Fibroblast of lung (primary cell): ENCODE measurements at regions not wholly inside any gene's neighbourhood (a gene's known extent, or its start where the extent isn't known, plus 50 kb on each side); places are given as distances from the start of the nearest gene placed in this dataset.

Experiments
- DNase-seq, 2 donors: peaks; one replicate each; pipeline versions ENCODE4 v3.0.0 to v3.0.0-alpha.2; 2010; ENCODE audit warnings: low read depth in 2 of 2
- H2AFZ ChIP-seq: 2 replicates; pipeline ENCODE4 v1.5.1; 2012; ENCODE audit warnings: low read length, control low read depth, inconsistent platforms
- H3K27ac ChIP-seq: 2 replicates; pipeline ENCODE4 v1.5.1; 2011; ENCODE audit warnings: low read length, control low read depth; ENCODE audit not compliant: insufficient read depth
- H3K27me3 ChIP-seq: 2 replicates; pipeline ENCODE4 v1.5.1; 2011; ENCODE audit warnings: mild to moderate bottlenecking, low read length; ENCODE audit not compliant: control insufficient read depth, insufficient read depth
- H3K36me3 ChIP-seq: 2 replicates; pipeline ENCODE4 v1.5.1; 2011; ENCODE audit warnings: low read length; ENCODE audit not compliant: control insufficient read depth, insufficient read depth
- H3K4me1 ChIP-seq: 2 replicates; pipeline ENCODE4 v1.5.1; 2011; ENCODE audit warnings: low read length; ENCODE audit not compliant: control insufficient read depth, insufficient read depth; ENCODE audit errors: extremely low read depth
- H3K4me2 ChIP-seq: 2 replicates; pipeline ENCODE4 v1.5.1; 2011; ENCODE audit warnings: low read length, control low read depth; ENCODE audit not compliant: insufficient read depth; ENCODE audit errors: extremely low read depth
- H3K4me3 ChIP-seq, 4 experiments: fragments of 200-600 bp in 1 of 4; sonication (generic) in 1 of 4; replicated peaks in 1 of 4; 2 replicates each; pipeline ENCODE4 v1.5.1; 2011 to 2016; ENCODE audit warnings: low read length in 4 of 4, low read depth in 3 of 4, mild to moderate bottlenecking in 3 of 4, control low read depth in 2 of 4, inconsistent platforms in 1 of 4, mixed read lengths in 1 of 4; ENCODE audit not compliant: insufficient read depth in 1 of 4; ENCODE audit errors: control extremely low read depth in 1 of 4
- H3K79me2 ChIP-seq: 2 replicates; pipeline ENCODE4 v1.5.1; 2012; ENCODE audit warnings: mild to moderate bottlenecking, low read length, inconsistent platforms; ENCODE audit not compliant: control insufficient read depth, insufficient read depth
- H3K9ac ChIP-seq: 2 replicates; pipeline ENCODE4 v1.5.1; 2011; ENCODE audit warnings: mild to moderate bottlenecking, low read length, control low read depth; ENCODE audit not compliant: insufficient read depth
- H3K9me3 ChIP-seq: 2 replicates; pipeline ENCODE4 v1.5.1; 2012; ENCODE audit warnings: low read depth, low read length; ENCODE audit not compliant: control insufficient read depth, insufficient read depth
- H4K20me1 ChIP-seq: 2 replicates; pipeline ENCODE4 v1.5.1; 2011; ENCODE audit warnings: low read length; ENCODE audit not compliant: control insufficient read depth, insufficient read depth; ENCODE audit errors: extremely low read depth
- CTCF ChIP-seq, 2 donors: IDR thresholded peaks in 1 of 2; conservative IDR thresholded peaks in 1 of 2; 1 replicate in 1 of 2; 2 replicates in 1 of 2; pipeline ENCODE4 v1.5.1; 2011 to 2012; ENCODE audit warnings: low read length in 2 of 2, control low read depth in 1 of 2, inconsistent platforms in 1 of 2, low read depth in 1 of 2, mild to moderate bottlenecking in 1 of 2
- EZH2 ChIP-seq: IDR thresholded peaks from 2 replicates; pipeline ENCODE4 v1.5.1; 2012; ENCODE audit warnings: low read length, control low read depth, mild to moderate bottlenecking; ENCODE audit errors: missing control alignments

- no peak overlapping the region for H3K27ac ChIP-seq
- no peaks in the 10 kb centered on the region for H3K9me3 ChIP-seq
- no peaks in the 10 kb centered on the region for H3K4me1 ChIP-seq
- no peak overlapping the region for H3K9ac ChIP-seq
- no peak for DNase-seq
- no peak overlapping the region for H2AFZ ChIP-seq
- no peak overlapping the region for H3K4me2 ChIP-seq
- H3K79me2 ChIP-seq: no peaks in the 10 kb centered on the region
- H4K20me1 ChIP-seq: no peaks in the 10 kb centered on the region
- TF ChIP-seq CTCF (conservative IDR thresholded peaks at IDR 0.05 in 1 of 2, IDR thresholded peaks at IDR 0.05 in 1 of 2; ENCODE audit: low read depth in 1 of 2, low read length in 2 of 2) (no peak), EZH2 (no peak)
- H3K27me3 ChIP-seq: no peaks in the 10 kb centered on the region
- no peak overlapping the region for H3K4me3 ChIP-seq
- no peaks in the 10 kb centered on the region for H3K36me3 ChIP-seq
Observed at GRCh38 chr13:70424428-70424827, 316.2 kb upstream of the KLHL1 start.

- Histone ChIP-seq H3K27me3 (no peaks in the 10 kb centered on the region), H3K4me1 (no peaks in the 10 kb centered on the region), H3K36me3 (no peaks in the 10 kb centered on the region), H4K20me1 (no peaks in the 10 kb centered on the region), H3K79me2 (no peaks in the 10 kb centered on the region), H3K9me3 (no peaks in the 10 kb centered on the region), H2AFZ (no peak overlapping the region), H3K27ac (no peak overlapping the region), H3K9ac (no peak overlapping the region), H3K4me2 (no peak overlapping the region), H3K4me3 (no peak overlapping the region)
- DNase-seq: no peak
- no peak for TF ChIP-seq CTCF (conservative IDR thresholded peaks at IDR 0.05 in 1 of 2, IDR thresholded peaks at IDR 0.05 in 1 of 2; ENCODE audit: low read depth in 1 of 2, low read length in 2 of 2)
- TF ChIP-seq EZH2: no peak
Observed at GRCh38 chr13:70415136-70415535, 306.9 kb upstream of the KLHL1 start.

GRCh38 chr13:70408865-70409264 is 300.6 kb upstream of the KLHL1 start:
- peak in 1 of 2 donors; percentile 0 for DNase-seq
- H3K4me1 ChIP-seq: no peaks in the 10 kb centered on the region
- no peaks in the 10 kb centered on the region for H3K36me3 ChIP-seq
- H4K20me1 ChIP-seq: no peaks in the 10 kb centered on the region
- H3K4me2 ChIP-seq: no peak overlapping the region
- H3K27ac ChIP-seq: no peak overlapping the region
- no peaks in the 10 kb centered on the region for H3K79me2 ChIP-seq
- no peak overlapping the region for H3K4me3 ChIP-seq
- no peaks in the 10 kb centered on the region for H3K9me3 ChIP-seq
- H2AFZ ChIP-seq: no peak overlapping the region
- H3K27me3 ChIP-seq: no peaks in the 10 kb centered on the region
- no peak for TF ChIP-seq EZH2
- TF ChIP-seq CTCF (conservative IDR thresholded peaks at IDR 0.05 in 1 of 2, IDR thresholded peaks at IDR 0.05 in 1 of 2; ENCODE audit: low read depth in 1 of 2, low read length in 2 of 2): no peak
- no peak overlapping the region for H3K9ac ChIP-seq
